Nephron progenitor cell (in vitro differentiated cells): ENCODE measurements at regions not wholly inside any gene's neighbourhood (a gene's known extent, or its start where the extent isn't known, plus 50 kb on each side); places are given as distances from the start of the nearest gene placed in this dataset.

ENCODE experiments used
- DNase-seq: peaks from one replicate; pipeline ENCODE4 v3.0.0; 2021
- H3K27ac Mint-ChIP-seq: 2 replicates; pipeline ENCODE4 v1.8.0; 2021; ENCODE audit warnings: mild to moderate bottlenecking, moderate library complexity, mixed read lengths
- H3K27me3 Mint-ChIP-seq: 2 replicates; pipeline ENCODE4 v1.8.0; 2021; ENCODE audit warnings: mild to moderate bottlenecking, low read depth, mixed read lengths; ENCODE audit not compliant: poor library complexity
- H3K36me3 Mint-ChIP-seq: 2 replicates; pipeline ENCODE4 v1.8.0; 2021; ENCODE audit warnings: low read depth, mixed read lengths
- H3K4me1 Mint-ChIP-seq: 2 replicates; pipeline ENCODE4 v1.8.0; 2021; ENCODE audit warnings: mixed read lengths
- H3K4me3 Mint-ChIP-seq: 2 replicates; pipeline ENCODE4 v1.8.0; 2021; ENCODE audit warnings: mild to moderate bottlenecking, moderate library complexity, mixed read lengths
- H3K9me3 Mint-ChIP-seq: 2 replicates; pipeline ENCODE4 v1.8.0; 2021; ENCODE audit warnings: mild to moderate bottlenecking, moderate library complexity, mixed read lengths
- CTCF ChIP-seq: fragments of 200-600 bp; sonication (generic); IDR thresholded peaks from 2 replicates; pipeline ENCODE4 v1.5.0; 2021; ENCODE audit warnings: antibody characterized with exemption

GRCh38 chr5:123949043-123949804 is 437.2 kb downstream of the CSNK1G3 start:
- H3K27me3 Mint-ChIP-seq = no peaks in the 10 kb centered on the region
- no peak for TF ChIP-seq CTCF

GRCh38 chr5:123947797-123948196 is 435.8 kb downstream of the CSNK1G3 start:
- Mint-ChIP-seq H3K9me3 (peaks cover 62% of the 10 kb centered on the region), H3K27me3 (no peaks in the 10 kb centered on the region), H3K4me3 (no peak overlapping the region), H3K36me3 (peaks cover 48% of the 10 kb centered on the region), H3K27ac (no peak overlapping the region), H3K4me1 (peaks cover 21% of the 10 kb centered on the region)
- TF ChIP-seq CTCF = no peak
- no peak for DNase-seq

More at GRCh38 chr5:123949043-123949804, 437.2 kb downstream of the CSNK1G3 start:
- H3K9me3 Mint-ChIP-seq = peaks cover 48% of the 10 kb centered on the region
- peaks cover 38% of the 10 kb centered on the region for H3K36me3 Mint-ChIP-seq
- H3K4me3 Mint-ChIP-seq = no peak overlapping the region
- no peak for DNase-seq
- peaks cover 21% of the 10 kb centered on the region for H3K4me1 Mint-ChIP-seq
- H3K27ac Mint-ChIP-seq = no peak overlapping the region

GRCh38 chr5:123945548-123945947 is 433.6 kb downstream of the CSNK1G3 start:
- peaks cover 13% of the 10 kb centered on the region for H3K4me1 Mint-ChIP-seq
- no peak overlapping the region for H3K4me3 Mint-ChIP-seq
- H3K9me3 Mint-ChIP-seq = peaks cover 84% of the 10 kb centered on the region
- peaks cover 65% of the 10 kb centered on the region for H3K36me3 Mint-ChIP-seq
- H3K27ac Mint-ChIP-seq = no peak overlapping the region
- DNase-seq = no peak
- no peaks in the 10 kb centered on the region for H3K27me3 Mint-ChIP-seq
- TF ChIP-seq CTCF = no peak

GRCh38 chr5:123943151-123943550 is 431.2 kb downstream of the CSNK1G3 start:
- peaks cover 83% of the 10 kb centered on the region for H3K36me3 Mint-ChIP-seq
- H3K4me1 Mint-ChIP-seq = peaks cover 3% of the 10 kb centered on the region
- TF ChIP-seq CTCF = no peak
- H3K4me3 Mint-ChIP-seq = no peak overlapping the region
- no peak for DNase-seq
- no peaks in the 10 kb centered on the region for H3K27me3 Mint-ChIP-seq
- H3K9me3 Mint-ChIP-seq = peaks cover 94% of the 10 kb centered on the region
- H3K27ac Mint-ChIP-seq = no peak overlapping the region

- DNase-seq = no peak
- TF ChIP-seq CTCF = no peak
- no peaks in the 10 kb centered on the region for H3K27me3 Mint-ChIP-seq
- H3K4me1 Mint-ChIP-seq = no peaks in the 10 kb centered on the region
- H3K36me3 Mint-ChIP-seq = peaks cover 87% of the 10 kb centered on the region
- peaks cover 95% of the 10 kb centered on the region for H3K9me3 Mint-ChIP-seq
- H3K27ac Mint-ChIP-seq = no peak overlapping the region
- no peak overlapping the region for H3K4me3 Mint-ChIP-seq
Observed at GRCh38 chr5:123940416-123940815, 428.4 kb downstream of the CSNK1G3 start.

GRCh38 chr5:123937230-123937629 is 425.3 kb downstream of the CSNK1G3 start:
- Mint-ChIP-seq H3K27me3 (no peaks in the 10 kb centered on the region), H3K36me3 (peaks cover 73% of the 10 kb centered on the region), H3K4me3 (no peak overlapping the region), H3K9me3 (peaks cover 92% of the 10 kb centered on the region), H3K27ac (no peak overlapping the region), H3K4me1 (no peaks in the 10 kb centered on the region)
- TF ChIP-seq CTCF = peak; percentile 7
- DNase-seq = no peak
